Osteoblast (primary cell): ENCODE measurements at regions not wholly inside any gene's neighbourhood (a gene's known extent, or its start where the extent isn't known, plus 50 kb on each side); places are given as distances from the start of the nearest gene placed in this dataset.

Source experiments
- DNase-seq: peaks from one replicate; pipeline ENCODE4 v3.0.0; 2011; ENCODE audit warnings: low spot score, mixed read lengths; ENCODE audit not compliant: insufficient read length; ENCODE audit errors: missing footprints
- H2AFZ ChIP-seq: 2 replicates; pipeline ENCODE4 v1.6.0; 2011; ENCODE audit warnings: mild to moderate bottlenecking, low read length
- H3K27ac ChIP-seq: 2 replicates; pipeline ENCODE4 v1.5.1; 2011; ENCODE audit warnings: mild to moderate bottlenecking, low read depth, low read length, moderate library complexity
- H3K27me3 ChIP-seq: 2 replicates; pipeline ENCODE4 v1.6.0; 2012; ENCODE audit warnings: mild to moderate bottlenecking, control low read depth, inconsistent platforms, low read length, moderate library complexity; ENCODE audit not compliant: insufficient read depth
- H3K36me3 ChIP-seq: 2 replicates; pipeline ENCODE4 v1.5.1; 2011; ENCODE audit warnings: mild to moderate bottlenecking, low read length, control low read depth, moderate library complexity; ENCODE audit not compliant: insufficient read depth
- H3K4me1 ChIP-seq: 2 replicates; pipeline ENCODE4 v1.5.1; 2011; ENCODE audit warnings: mild to moderate bottlenecking, low read length, control low read depth, moderate library complexity; ENCODE audit not compliant: insufficient read depth
- H3K4me2 ChIP-seq: 2 replicates; pipeline ENCODE4 v1.6.0; 2011; ENCODE audit warnings: mild to moderate bottlenecking, low read length; ENCODE audit not compliant: insufficient read depth
- H3K4me3 ChIP-seq: fragments of 200-600 bp; sonication (generic); 3 replicates; pipeline ENCODE4 v1.5.1; 2012; ENCODE audit warnings: mild to moderate bottlenecking, low read length, inconsistent platforms; ENCODE audit not compliant: insufficient read depth
- H3K79me2 ChIP-seq: 2 replicates; pipeline ENCODE4 v1.6.0; 2012; ENCODE audit warnings: mild to moderate bottlenecking, low read length, control low read depth, inconsistent platforms; ENCODE audit not compliant: insufficient read depth
- H3K9me3 ChIP-seq: 2 replicates; pipeline ENCODE4 v1.5.1; 2011; ENCODE audit warnings: low read depth, low read length, control low read depth
- H4K20me1 ChIP-seq: 2 replicates; pipeline ENCODE4 v1.6.0; 2012; ENCODE audit warnings: mild to moderate bottlenecking, low read length, control low read depth; ENCODE audit not compliant: insufficient read depth
- TF ChIP-seq, protein P1 (sequence below): IDR thresholded peaks from 2 replicates; pipeline ENCODE4 v1.5.1; 2011; ENCODE audit warnings: mild to moderate bottlenecking, low read depth, low read length, moderate library complexity; ENCODE audit errors: extremely low read depth

- no peak for DNase-seq
- H3K4me2 ChIP-seq, result no peak overlapping the region
- TF ChIP-seq, protein P1, sequence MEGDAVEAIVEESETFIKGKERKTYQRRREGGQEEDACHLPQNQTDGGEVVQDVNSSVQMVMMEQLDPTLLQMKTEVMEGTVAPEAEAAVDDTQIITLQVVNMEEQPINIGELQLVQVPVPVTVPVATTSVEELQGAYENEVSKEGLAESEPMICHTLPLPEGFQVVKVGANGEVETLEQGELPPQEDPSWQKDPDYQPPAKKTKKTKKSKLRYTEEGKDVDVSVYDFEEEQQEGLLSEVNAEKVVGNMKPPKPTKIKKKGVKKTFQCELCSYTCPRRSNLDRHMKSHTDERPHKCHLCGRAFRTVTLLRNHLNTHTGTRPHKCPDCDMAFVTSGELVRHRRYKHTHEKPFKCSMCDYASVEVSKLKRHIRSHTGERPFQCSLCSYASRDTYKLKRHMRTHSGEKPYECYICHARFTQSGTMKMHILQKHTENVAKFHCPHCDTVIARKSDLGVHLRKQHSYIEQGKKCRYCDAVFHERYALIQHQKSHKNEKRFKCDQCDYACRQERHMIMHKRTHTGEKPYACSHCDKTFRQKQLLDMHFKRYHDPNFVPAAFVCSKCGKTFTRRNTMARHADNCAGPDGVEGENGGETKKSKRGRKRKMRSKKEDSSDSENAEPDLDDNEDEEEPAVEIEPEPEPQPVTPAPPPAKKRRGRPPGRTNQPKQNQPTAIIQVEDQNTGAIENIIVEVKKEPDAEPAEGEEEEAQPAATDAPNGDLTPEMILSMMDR, result no peak
- H3K79me2 ChIP-seq, result no peaks in the 10 kb centered on the region
- H3K4me3 ChIP-seq, result no peak overlapping the region
- H4K20me1 ChIP-seq, result no peaks in the 10 kb centered on the region
- H3K27ac ChIP-seq, result no peak overlapping the region
- H3K27me3 ChIP-seq, result peaks cover 7% of the 10 kb centered on the region
- no peaks in the 10 kb centered on the region for H3K4me1 ChIP-seq
- no peak overlapping the region for H2AFZ ChIP-seq
- no peaks in the 10 kb centered on the region for H3K36me3 ChIP-seq
- H3K9me3 ChIP-seq, result no peaks in the 10 kb centered on the region
Observed at GRCh38 chr4:38504396-38504715, 159.6 kb upstream of the KLF3 start.

GRCh38 chr4:38509551-38509950 is 154.4 kb upstream of the KLF3 start:
- Histone ChIP-seq H4K20me1 (no peaks in the 10 kb centered on the region), H3K36me3 (no peaks in the 10 kb centered on the region), H3K4me3 (no peak overlapping the region), H3K4me2 (no peak overlapping the region), H3K9me3 (no peaks in the 10 kb centered on the region), H3K27ac (no peak overlapping the region), H3K4me1 (no peaks in the 10 kb centered on the region), H2AFZ (no peak overlapping the region), H3K79me2 (no peaks in the 10 kb centered on the region), H3K27me3 (peaks cover 7% of the 10 kb centered on the region)
- DNase-seq, result no peak
- TF ChIP-seq, protein P1, result no peak

- DNase-seq, result no peak
- no peaks in the 10 kb centered on the region for H4K20me1 ChIP-seq
- TF ChIP-seq, protein P1, result no peak
Observed at GRCh38 chr4:38510201-38510600, 153.8 kb upstream of the KLF3 start.

GRCh38 chr4:38511702-38512101 is 152.3 kb upstream of the KLF3 start:
- Histone ChIP-seq H3K36me3 (no peaks in the 10 kb centered on the region), H3K4me1 (no peaks in the 10 kb centered on the region), H3K4me2 (no peak overlapping the region), H3K27me3 (peaks cover 3% of the 10 kb centered on the region), H3K9me3 (no peaks in the 10 kb centered on the region), H2AFZ (no peak overlapping the region), H3K79me2 (no peaks in the 10 kb centered on the region), H3K4me3 (no peak overlapping the region), H3K27ac (no peak overlapping the region), H4K20me1 (no peaks in the 10 kb centered on the region)
- DNase-seq, result no peak
- TF ChIP-seq, protein P1, result no peak

More at GRCh38 chr4:38510201-38510600, 153.8 kb upstream of the KLF3 start:
- no peaks in the 10 kb centered on the region for H3K9me3 ChIP-seq
- H3K36me3 ChIP-seq, result no peaks in the 10 kb centered on the region
- H2AFZ ChIP-seq, result no peak overlapping the region
- H3K27ac ChIP-seq, result no peak overlapping the region
- H3K4me3 ChIP-seq, result no peak overlapping the region
- H3K79me2 ChIP-seq, result no peaks in the 10 kb centered on the region
- H3K27me3 ChIP-seq, result peaks cover 7% of the 10 kb centered on the region
- H3K4me2 ChIP-seq, result no peak overlapping the region
- H3K4me1 ChIP-seq, result no peaks in the 10 kb centered on the region
